Tibial nerve (tissue), 4 donors: ENCODE measurements at regions not wholly inside any gene's neighbourhood (a gene's known extent, or its start where the extent isn't known, plus 50 kb on each side); places are given as distances from the start of the nearest gene placed in this dataset.
"Not testable (repeated sequence)": the region's sequence is repeated elsewhere in the genome, so short reads cannot be mapped to it uniquely, and the experiment has no call there.

Experiments used
- DNase-seq, 2 donors: peaks; one replicate each; pipeline ENCODE4 v3.0.0-alpha.2; 2019; ENCODE audit warnings: low spot score in 2 of 2
- H3K27ac ChIP-seq, 4 donors: fragments of 200-600 bp; sonication (generic) in 3 of 4; one replicate each; pipeline ENCODE4 v1.5.1; 2017 to 2019; ENCODE audit warnings: mild to moderate bottlenecking in 1 of 4
- H3K27me3 ChIP-seq, 2 donors: fragments of 200-600 bp; sonication (generic) in 1 of 2; one replicate each; pipeline versions ENCODE4 v1.5.1 to v1.6.0; 2017 to 2019
- H3K36me3 ChIP-seq, 3 donors: fragments of 200-600 bp; sonication (generic); one replicate each; pipeline ENCODE4 v1.5.1; 2018 to 2019
- H3K4me1 ChIP-seq, 4 donors: fragments of 200-600 bp; sonication (generic) in 3 of 4; one replicate each; pipeline ENCODE4 v1.5.1; 2017 to 2019
- H3K4me3 ChIP-seq, 4 donors: fragments of 200-600 bp; sonication (generic) in 3 of 4; one replicate each; pipeline ENCODE4 v1.5.1; 2017 to 2019; ENCODE audit warnings: mild to moderate bottlenecking in 1 of 4, moderate library complexity in 1 of 4
- H3K9me3 ChIP-seq, 4 donors: fragments of 200-600 bp; sonication (generic) in 3 of 4; one replicate each; pipeline ENCODE4 v1.5.1; 2017 to 2019
- EP300 ChIP-seq, 2 donors: sonication (generic); formaldehyde crosslinking; IDR thresholded peaks; one replicate each; pipeline ENCODE4 v1.6.1; 2017; ENCODE audit warnings: antibody characterized with exemption in 2 of 2, mild to moderate bottlenecking in 1 of 2
- POLR2A ChIP-seq, 2 donors: fragments of 450-650 bp; IDR thresholded peaks; one replicate each; pipeline ENCODE4 v1.6.1; 2017; ENCODE audit warnings: antibody characterized with exemption in 2 of 2, mild to moderate bottlenecking in 2 of 2, moderate library complexity in 2 of 2
- WGBS, 2 donors: methylation state at CpG; one replicate each; pipeline ENCODE4 v1.1.5; 2018; 5-methylcytosine and 5-hydroxymethylcytosine counted together
- TF ChIP-seq, protein P1 (sequence below), 5 experiments: fragments of 200-600 bp in 3 of 5; fragments of 450-650 bp in 2 of 5; sonication (generic) in 3 of 5; IDR thresholded peaks; one replicate each; pipeline ENCODE4 v1.5.1; 2016 to 2019; ENCODE audit warnings: antibody characterized with exemption in 5 of 5, mild to moderate bottlenecking in 3 of 5, moderate library complexity in 2 of 5

DNA sequence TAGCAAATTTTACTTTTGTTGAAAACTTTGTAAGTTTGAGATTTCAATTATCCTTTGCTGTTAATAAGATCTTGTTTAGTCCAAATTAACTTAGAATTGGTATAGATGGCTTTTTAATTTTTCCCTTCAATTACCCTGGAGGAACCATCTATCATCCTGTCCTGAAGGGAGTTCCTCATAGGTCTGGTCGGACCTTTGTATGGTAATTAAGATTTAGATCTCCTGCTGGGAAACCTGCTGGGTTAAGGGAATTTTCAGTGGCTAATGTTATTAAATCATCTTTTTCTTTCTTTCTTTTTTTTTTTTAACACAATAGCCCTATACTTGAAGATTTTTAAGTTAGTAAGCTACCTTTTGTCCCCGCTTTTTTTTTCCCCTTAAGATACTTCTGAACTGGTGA, 63.0 kb upstream of the PRMT8 start:
- Histone ChIP-seq H3K36me3 (no peaks in the 10 kb centered on the region), H3K4me3 (no peak overlapping the region), H3K9me3 (peaks cover 0 to 5% (median 0%) of the 10 kb centered on the region in 4 donors), H3K4me1 (no peaks in the 10 kb centered on the region), H3K27ac (no peak overlapping the region), H3K27me3 (no peaks in the 10 kb centered on the region)
- TF ChIP-seq, protein P1, sequence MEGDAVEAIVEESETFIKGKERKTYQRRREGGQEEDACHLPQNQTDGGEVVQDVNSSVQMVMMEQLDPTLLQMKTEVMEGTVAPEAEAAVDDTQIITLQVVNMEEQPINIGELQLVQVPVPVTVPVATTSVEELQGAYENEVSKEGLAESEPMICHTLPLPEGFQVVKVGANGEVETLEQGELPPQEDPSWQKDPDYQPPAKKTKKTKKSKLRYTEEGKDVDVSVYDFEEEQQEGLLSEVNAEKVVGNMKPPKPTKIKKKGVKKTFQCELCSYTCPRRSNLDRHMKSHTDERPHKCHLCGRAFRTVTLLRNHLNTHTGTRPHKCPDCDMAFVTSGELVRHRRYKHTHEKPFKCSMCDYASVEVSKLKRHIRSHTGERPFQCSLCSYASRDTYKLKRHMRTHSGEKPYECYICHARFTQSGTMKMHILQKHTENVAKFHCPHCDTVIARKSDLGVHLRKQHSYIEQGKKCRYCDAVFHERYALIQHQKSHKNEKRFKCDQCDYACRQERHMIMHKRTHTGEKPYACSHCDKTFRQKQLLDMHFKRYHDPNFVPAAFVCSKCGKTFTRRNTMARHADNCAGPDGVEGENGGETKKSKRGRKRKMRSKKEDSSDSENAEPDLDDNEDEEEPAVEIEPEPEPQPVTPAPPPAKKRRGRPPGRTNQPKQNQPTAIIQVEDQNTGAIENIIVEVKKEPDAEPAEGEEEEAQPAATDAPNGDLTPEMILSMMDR (IDR thresholded peaks at IDR 0.05): no peak
- TF ChIP-seq POLR2A (IDR thresholded peaks at IDR 0.05): no peak
- no peak for TF ChIP-seq EP300 (IDR thresholded peaks at IDR 0.05)
- 54 to 70% methylated on average over 2 of the region's 2 CpGs for WGBS, 2 donors
- no peak for DNase-seq

DNA sequence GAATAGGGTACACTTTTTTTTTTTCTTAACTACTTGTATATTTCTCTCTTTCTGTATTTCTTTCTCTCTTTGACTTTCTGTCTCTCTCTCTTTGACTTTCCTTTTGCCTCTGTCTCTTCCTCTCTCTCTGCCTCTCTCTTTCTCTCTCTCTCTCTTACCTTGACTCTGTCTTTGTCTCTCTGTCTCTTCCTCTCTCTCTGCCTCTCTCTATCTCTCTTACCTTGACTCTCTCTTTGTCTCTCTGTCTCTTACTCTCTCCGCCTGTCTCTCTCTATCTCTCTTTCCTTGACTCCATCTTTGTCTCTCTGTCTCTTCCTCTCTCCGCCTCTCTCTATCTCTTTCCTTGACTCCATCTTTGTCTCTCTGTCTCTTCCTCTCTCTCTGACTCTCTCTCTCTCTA, 62.4 kb upstream of the PRMT8 start:
- H3K36me3 ChIP-seq: no peaks in the 10 kb centered on the region
- 93 to 95% methylated on average over 2 of the region's 2 CpGs for WGBS, 2 donors
- H3K4me3 ChIP-seq: no peak overlapping the region
- no peaks in the 10 kb centered on the region for H3K9me3 ChIP-seq
- no peaks in the 10 kb centered on the region for H3K4me1 ChIP-seq
- DNase-seq: no peak
- H3K27me3 ChIP-seq: no peaks in the 10 kb centered on the region
- TF ChIP-seq EP300 (IDR thresholded peaks at IDR 0.05) (no peak), POLR2A (IDR thresholded peaks at IDR 0.05) (no peak)
- TF ChIP-seq, protein P1 (IDR thresholded peaks at IDR 0.05): no peak
- no peak overlapping the region for H3K27ac ChIP-seq

DNA sequence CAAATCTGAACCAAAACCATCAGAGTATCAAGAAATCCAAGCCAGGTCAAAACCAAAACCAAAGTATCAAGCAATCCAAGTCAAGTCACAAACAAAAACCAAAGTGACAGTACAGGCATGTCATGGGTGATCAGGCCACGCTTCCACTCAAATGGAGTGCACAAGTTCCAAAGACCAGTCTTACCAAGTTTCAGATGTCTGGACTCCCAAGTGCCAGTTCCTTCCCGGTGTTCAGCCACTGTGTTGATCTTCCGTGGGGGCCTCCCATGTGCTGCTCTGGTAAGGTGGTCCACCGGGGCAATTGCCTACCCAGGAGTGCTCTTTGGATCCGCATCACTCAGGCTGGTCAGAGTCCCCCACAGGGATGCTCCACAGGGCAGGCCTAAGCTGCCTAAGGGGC, 61.5 kb upstream of the PRMT8 start:
- 90 to 93% methylated on average over 5 of the region's 5 CpGs for WGBS, 2 donors
- not testable (repeated sequence) for H3K36me3 ChIP-seq, H3K27ac ChIP-seq, H3K4me3 ChIP-seq, H3K9me3 ChIP-seq, H3K4me1 ChIP-seq, DNase-seq, H3K27me3 ChIP-seq

DNA sequence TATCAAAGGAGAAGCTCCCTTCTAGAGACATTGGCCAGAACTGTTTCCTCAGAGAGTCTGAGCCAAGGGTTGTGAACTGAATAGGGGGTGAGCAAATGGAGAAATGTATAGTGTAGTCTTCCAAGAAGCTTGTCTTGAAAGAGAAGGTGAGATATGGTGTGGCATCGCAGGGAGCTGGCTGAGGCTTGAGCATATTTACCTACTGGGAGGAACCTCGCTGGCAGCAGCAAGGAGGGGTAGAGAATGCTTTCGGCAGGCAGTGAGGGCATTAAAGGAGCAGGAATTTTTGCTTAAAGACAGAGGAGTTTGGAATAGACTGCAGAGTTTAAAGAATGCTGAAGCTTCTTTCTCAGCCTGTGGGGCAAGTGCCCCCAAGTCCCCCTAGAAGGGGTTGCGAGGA, 59.3 kb upstream of the PRMT8 start:
- no peak overlapping the region for H3K4me3 ChIP-seq
- TF ChIP-seq POLR2A (IDR thresholded peaks at IDR 0.05) (no peak), EP300 (IDR thresholded peaks at IDR 0.05) (no peak)
- TF ChIP-seq, protein P1 (IDR thresholded peaks at IDR 0.05): no peak
- no peaks in the 10 kb centered on the region for H3K9me3 ChIP-seq
- H3K27me3 ChIP-seq: no peaks in the 10 kb centered on the region
- H3K36me3 ChIP-seq: no peaks in the 10 kb centered on the region
- no peak overlapping the region for H3K27ac ChIP-seq
- 84 to 92% methylated on average over 4 of the region's 4 CpGs for WGBS, 2 donors
- no peak for DNase-seq
- no peaks in the 10 kb centered on the region for H3K4me1 ChIP-seq

DNA sequence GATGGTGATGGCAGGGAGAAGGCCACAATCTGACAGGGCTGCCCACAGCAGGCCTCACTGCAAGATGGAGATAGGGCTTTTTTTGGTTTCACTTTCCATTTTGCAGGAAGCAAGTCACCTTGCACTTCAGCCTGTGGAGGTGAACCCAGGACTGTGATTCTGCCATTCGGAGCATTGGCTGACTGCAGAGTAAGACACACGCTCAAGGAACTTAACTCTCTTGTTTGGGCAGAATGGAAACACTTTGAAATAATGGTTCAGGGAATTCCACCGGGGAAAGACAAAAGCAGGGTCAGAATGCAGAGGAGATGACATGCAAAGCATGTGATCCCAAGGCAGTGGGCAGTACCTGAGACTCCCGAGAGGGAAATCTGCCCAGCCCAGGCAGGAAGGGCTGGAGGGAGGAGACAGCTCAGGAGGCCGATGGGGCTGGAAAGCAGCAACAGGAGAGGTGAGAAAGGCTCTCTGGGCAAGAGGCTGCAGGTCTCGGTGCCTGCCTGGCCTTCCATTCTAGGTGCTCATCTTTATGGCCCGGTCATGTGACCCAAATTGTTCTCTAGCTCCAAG, 58.7 kb upstream of the PRMT8 start:
- no peak overlapping the region for H3K4me3 ChIP-seq
- H3K4me1 ChIP-seq: no peaks in the 10 kb centered on the region
- H3K36me3 ChIP-seq: no peaks in the 10 kb centered on the region

More for the DNA sequence above, 58.7 kb upstream of the PRMT8 start:
- 53 to 61% methylated on average over 7 of the region's 7 CpGs for WGBS, 2 donors
- no peak for DNase-seq
- Histone ChIP-seq H3K27me3 (no peaks in the 10 kb centered on the region), H3K9me3 (no peaks in the 10 kb centered on the region), H3K27ac (no peak overlapping the region)
- no peak for TF ChIP-seq EP300 (IDR thresholded peaks at IDR 0.05)
- TF ChIP-seq POLR2A (IDR thresholded peaks at IDR 0.05): no peak
- TF ChIP-seq, protein P1 (IDR thresholded peaks at IDR 0.05): no peak
